A673 (cell line): ENCODE measurements at regions not wholly inside any gene's neighbourhood (a gene's known extent, or its start where the extent isn't known, plus 50 kb on each side); places are given as distances from the start of the nearest gene placed in this dataset.

Experiments
- BruUV-seq: library from RNA; stranded (reverse); fragments of 400-500 nt; replicated peaks from 2 replicates; lab custom pipeline; 2021; lab: Mats Ljungman, UMichigan
- CTCF ChIA-PET: fragments of 300-600 bp; sonication (Branson Sonifier 250); formaldehyde crosslinking; loops from one replicate; lab custom pipeline; 2022; ENCODE audit warnings: antibody characterized with exemption; lab: Charles Lee
- POLR2A ChIA-PET: fragments of 300-600 bp; sonication (Branson Sonifier 250); formaldehyde crosslinking; loops from one replicate; lab custom pipeline; 2022; ENCODE audit warnings: antibody characterized with exemption; ENCODE audit not compliant: low non-redundant PET; lab: Charles Lee
- DNase-seq: peaks from one replicate; pipeline ENCODE4 v3.0.0-alpha.2; 2015; ENCODE audit warnings: low spot score
- H3K27ac ChIP-seq: fragments of 200-600 bp; sonication (generic); 2 replicates; pipeline ENCODE4 v1.5.1; 2016; ENCODE audit warnings: mixed run types, low read depth, mild to moderate bottlenecking, mixed read lengths, antibody characterized with exemption, low read length; ENCODE audit not compliant: poor library complexity, severe bottlenecking
- H3K27me3 ChIP-seq: fragments of 200-600 bp; sonication (generic); replicated peaks from 2 replicates; pipeline ENCODE4 v1.6.1; 2017; ENCODE audit warnings: mixed run types, low read depth, mild to moderate bottlenecking, mixed read lengths, antibody characterized with exemption, low read length; ENCODE audit not compliant: insufficient read depth, poor library complexity
- H3K36me3 ChIP-seq: fragments of 200-600 bp; sonication (generic); 2 replicates; pipeline ENCODE4 v1.6.1; 2016; ENCODE audit warnings: mixed run types, mild to moderate bottlenecking, mixed read lengths, antibody characterized with exemption, low read length; ENCODE audit not compliant: insufficient read depth, poor library complexity, severe bottlenecking
- H3K4me1 ChIP-seq: fragments of 200-600 bp; sonication (generic); 2 replicates; pipeline ENCODE4 v1.6.1; 2017; ENCODE audit warnings: mixed run types, mild to moderate bottlenecking, mixed read lengths, antibody characterized with exemption, low read length; ENCODE audit not compliant: insufficient read depth, poor library complexity, severe bottlenecking
- H3K4me3 ChIP-seq: fragments of 200-600 bp; sonication (generic); 2 replicates; pipeline ENCODE4 v1.5.1; 2016; ENCODE audit warnings: low read depth, mixed run types, mild to moderate bottlenecking, mixed read lengths, low read length; ENCODE audit not compliant: poor library complexity, severe bottlenecking
- H3K9me3 ChIP-seq: fragments of 200-600 bp; sonication (generic); 2 replicates; pipeline ENCODE4 v1.6.1; 2016; ENCODE audit warnings: mixed run types, low read depth, mild to moderate bottlenecking, mixed read lengths, antibody characterized with exemption, low read length; ENCODE audit not compliant: poor library complexity, severe bottlenecking
- EZH2 ChIP-seq: fragments of 200-600 bp; sonication (generic); IDR thresholded peaks from 2 replicates; pipeline ENCODE4 v1.6.1; 2017; ENCODE audit warnings: borderline replicate concordance, low read depth, mild to moderate bottlenecking, mixed read lengths, antibody characterized with exemption, low read length; ENCODE audit not compliant: poor library complexity, severe bottlenecking
- intact Hi-C: fragments of 100-400 bp; cut with micrococcal nuclease; formaldehyde crosslinking; loops from one replicate; pipeline ENCODE4 v1.10.0; 2022; ENCODE audit not compliant: unreplicated experiment
- TF ChIP-seq, protein P1 (sequence below): fragments of 300-800, 200-600 bp; sonication (generic); conservative IDR thresholded peaks from 2 replicates; pipeline ENCODE4 v1.5.1; 2017; ENCODE audit warnings: low read depth, mild to moderate bottlenecking, antibody characterized with exemption, low read length, moderate library complexity, mixed read lengths

- Histone ChIP-seq H3K4me1 (no peaks in the 10 kb centered on the region), H3K9me3 (no peaks in the 10 kb centered on the region), H3K27ac (no peak overlapping the region), H3K36me3 (no peaks in the 10 kb centered on the region), H3K27me3 (no peaks in the 10 kb centered on the region), H3K4me3 (no peak overlapping the region)
- BruUV-seq: no TSS peak
- CTCF ChIA-PET: no interaction called here
- no peak for TF ChIP-seq EZH2
- TF ChIP-seq, protein P1, sequence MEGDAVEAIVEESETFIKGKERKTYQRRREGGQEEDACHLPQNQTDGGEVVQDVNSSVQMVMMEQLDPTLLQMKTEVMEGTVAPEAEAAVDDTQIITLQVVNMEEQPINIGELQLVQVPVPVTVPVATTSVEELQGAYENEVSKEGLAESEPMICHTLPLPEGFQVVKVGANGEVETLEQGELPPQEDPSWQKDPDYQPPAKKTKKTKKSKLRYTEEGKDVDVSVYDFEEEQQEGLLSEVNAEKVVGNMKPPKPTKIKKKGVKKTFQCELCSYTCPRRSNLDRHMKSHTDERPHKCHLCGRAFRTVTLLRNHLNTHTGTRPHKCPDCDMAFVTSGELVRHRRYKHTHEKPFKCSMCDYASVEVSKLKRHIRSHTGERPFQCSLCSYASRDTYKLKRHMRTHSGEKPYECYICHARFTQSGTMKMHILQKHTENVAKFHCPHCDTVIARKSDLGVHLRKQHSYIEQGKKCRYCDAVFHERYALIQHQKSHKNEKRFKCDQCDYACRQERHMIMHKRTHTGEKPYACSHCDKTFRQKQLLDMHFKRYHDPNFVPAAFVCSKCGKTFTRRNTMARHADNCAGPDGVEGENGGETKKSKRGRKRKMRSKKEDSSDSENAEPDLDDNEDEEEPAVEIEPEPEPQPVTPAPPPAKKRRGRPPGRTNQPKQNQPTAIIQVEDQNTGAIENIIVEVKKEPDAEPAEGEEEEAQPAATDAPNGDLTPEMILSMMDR: no peak
- POLR2A ChIA-PET: no interaction called here
- intact Hi-C loops: no loop called here
- DNase-seq: no peak
These were observed 216.9 kb downstream of the C7orf25 start for GRCh38 chr7:42694894-42695507.

- intact Hi-C loops: no loop called here
- CTCF ChIA-PET: no interaction called here
These were observed 218.1 kb downstream of the C7orf25 start for GRCh38 chr7:42693722-42694121.

DNA sequence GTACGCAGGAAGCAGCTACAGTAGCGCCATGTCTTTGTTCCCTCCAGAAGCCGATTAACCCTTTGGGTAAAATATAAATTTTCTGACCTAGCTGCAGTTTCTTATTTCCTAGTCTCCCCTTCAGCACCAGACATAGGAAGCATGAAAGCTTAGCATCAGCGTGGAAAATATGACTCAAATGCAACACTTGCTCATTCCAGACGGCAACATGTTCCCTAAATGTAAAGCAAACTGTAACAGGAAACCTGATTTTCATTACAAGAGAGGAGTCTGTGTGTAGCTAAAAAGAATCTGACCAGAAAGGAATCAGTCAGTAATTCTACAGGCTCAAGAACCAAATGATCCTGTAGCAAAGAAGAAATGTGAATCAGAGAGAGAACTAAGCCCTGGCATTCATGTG is 219.2 kb downstream of the C7orf25 start:
- H3K27me3 ChIP-seq: no peaks in the 10 kb centered on the region

More at GRCh38 chr7:42693722-42694121, 218.1 kb downstream of the C7orf25 start:
- Histone ChIP-seq H3K4me1 (no peaks in the 10 kb centered on the region), H3K4me3 (no peak overlapping the region), H3K9me3 (no peaks in the 10 kb centered on the region), H3K27ac (no peak overlapping the region), H3K36me3 (no peaks in the 10 kb centered on the region), H3K27me3 (no peaks in the 10 kb centered on the region)
- DNase-seq: no peak
- TF ChIP-seq, protein P1: no peak
- no peak for TF ChIP-seq EZH2
- POLR2A ChIA-PET: no interaction called here
- BruUV-seq: no TSS peak

More for the DNA sequence above, 219.2 kb downstream of the C7orf25 start:
- Histone ChIP-seq H3K4me3 (no peak overlapping the region), H3K4me1 (no peaks in the 10 kb centered on the region), H3K36me3 (no peaks in the 10 kb centered on the region), H3K27ac (no peak overlapping the region), H3K9me3 (no peaks in the 10 kb centered on the region)
- POLR2A ChIA-PET: no interaction called here
- no TSS peak for BruUV-seq
- intact Hi-C loops: no loop called here
- no peak for TF ChIP-seq EZH2
- TF ChIP-seq, protein P1: no peak
- CTCF ChIA-PET: interaction anchor here (0.9 kb wide), 1 partner anchor 752 kb away, joined by 3 read pairs; no protein-coding TSS in a partner anchor
- DNase-seq: no peak
